Fibroblast of peridontal ligament (primary cell): ENCODE measurements at regions not wholly inside any gene's neighbourhood (a gene's known extent, or its start where the extent isn't known, plus 50 kb on each side); places are given as distances from the start of the nearest gene placed in this dataset.

ENCODE experiments used
- DNase-seq: peaks from one replicate; pipeline ENCODE4 v3.0.0-alpha.2; 2010; ENCODE audit errors: extremely low read depth

GRCh38 chr22:48663297-48663696, 1164.4 kb downstream of the BRD1 start:
- DNase-seq = no peak

- no peak for DNase-seq
Observed at GRCh38 chr22:48662476-48663135, 1165.1 kb downstream of the BRD1 start.

- no peak for DNase-seq
Observed at GRCh38 chr22:48661984-48662383, 1165.7 kb downstream of the BRD1 start.

- no peak for DNase-seq
Observed at GRCh38 chr22:48660790-48661740, 1166.6 kb downstream of the BRD1 start.

GRCh38 chr22:48660104-48660789, 1167.4 kb downstream of the BRD1 start:
- DNase-seq = no peak

- no peak for DNase-seq
Observed at GRCh38 chr22:48659404-48659996, 1168.2 kb downstream of the BRD1 start.

GRCh38 chr22:48658871-48659270, 1168.8 kb downstream of the BRD1 start:
- DNase-seq = no peak

- DNase-seq = no peak
Observed at GRCh38 chr22:48658246-48658645, 1169.4 kb downstream of the BRD1 start.

GRCh38 chr22:48654492-48654891, 1173.2 kb downstream of the BRD1 start:
- no peak for DNase-seq

GRCh38 chr22:48653929-48654328, 1173.7 kb downstream of the BRD1 start:
- DNase-seq = no peak

- no peak for DNase-seq
Observed at GRCh38 chr22:48653306-48653705, 1174.4 kb downstream of the BRD1 start.

GRCh38 chr22:48652796-48653195, 1174.9 kb downstream of the BRD1 start:
- DNase-seq = no peak

GRCh38 chr22:48651981-48652538, 1175.6 kb downstream of the BRD1 start:
- DNase-seq = no peak

- no peak for DNase-seq
Observed at GRCh38 chr22:48651036-48651890, 1176.4 kb downstream of the BRD1 start.

GRCh38 chr22:48650323-48651035, 1177.2 kb downstream of the BRD1 start:
- DNase-seq = no peak

- no peak for DNase-seq
Observed at GRCh38 chr22:48649466-48649865, 1178.2 kb downstream of the BRD1 start.

- no peak for DNase-seq
Observed at GRCh38 chr22:48649031-48649430, 1178.6 kb downstream of the BRD1 start.

- DNase-seq = no peak
Observed at GRCh38 chr22:48647606-48648515, 1179.8 kb downstream of the BRD1 start.

- no peak for DNase-seq
Observed at GRCh38 chr22:48647051-48647450, 1180.6 kb downstream of the BRD1 start.
